CD4-positive, alpha-beta memory T cell (primary cell): ENCODE measurements at regions not wholly inside any gene's neighbourhood (a gene's known extent, or its start where the extent isn't known, plus 50 kb on each side); places are given as distances from the start of the nearest gene placed in this dataset.

Experiments used
- CTCF ChIA-PET: fragments of 350-600 bp; sonication (Branson Sonifier 250); formaldehyde crosslinking; loops from one replicate; lab custom pipeline; 2021; ENCODE audit warnings: inconsistent platforms; ENCODE audit not compliant: partially characterized antibody; lab: Charles Lee
- POLR2A ChIA-PET: fragments of 350-600 bp; sonication (Branson Sonifier 250); formaldehyde crosslinking; loops from one replicate; lab custom pipeline; 2021; ENCODE audit not compliant: partially characterized antibody; lab: Charles Lee
- DNase-seq, 5 donors: peaks; one replicate each; pipeline versions ENCODE4 v3.0.0 to v3.0.0-alpha.2; 2020 to 2022; ENCODE audit warnings: mixed read lengths in 1 of 5
- H3K27ac ChIP-seq: one replicate; pipeline ENCODE4 v1.7.0; 2013; ENCODE audit warnings: low read depth, low read length
- H3K27me3 ChIP-seq: 2 replicates; pipeline ENCODE4 v1.7.0; 2013; ENCODE audit warnings: mild to moderate bottlenecking, low read length, moderate library complexity; ENCODE audit not compliant: insufficient read depth
- H3K36me3 ChIP-seq: 2 replicates; pipeline ENCODE4 v1.7.0; 2013; ENCODE audit warnings: mild to moderate bottlenecking, low read length, moderate library complexity; ENCODE audit not compliant: insufficient read depth
- H3K4me1 ChIP-seq: 2 replicates; pipeline ENCODE4 v1.7.0; 2013; ENCODE audit warnings: mild to moderate bottlenecking, low read length, moderate library complexity; ENCODE audit not compliant: insufficient read depth
- H3K4me3 ChIP-seq, 2 donors: one replicate each; pipeline ENCODE4 v1.7.0; 2013; ENCODE audit warnings: low read length in 2 of 2, mild to moderate bottlenecking in 1 of 2
- H3K9me3 ChIP-seq, 2 donors: one replicate each; pipeline ENCODE4 v1.7.0; 2013; ENCODE audit warnings: low read length in 2 of 2, control low read depth in 1 of 2; ENCODE audit not compliant: control insufficient read depth in 1 of 2
- H3K27ac Mint-ChIP-seq, 7 donors: one replicate each; pipeline ENCODE4 v1.8.0; 2020 to 2021; ENCODE audit warnings: mixed read lengths in 7 of 7, mild to moderate bottlenecking in 6 of 7, inconsistent platforms in 3 of 7, moderate library complexity in 3 of 7
- H3K27me3 Mint-ChIP-seq, 2 donors: one replicate each; pipeline ENCODE4 v1.8.0; 2020 to 2021; ENCODE audit warnings: mixed read lengths in 2 of 2
- H3K36me3 Mint-ChIP-seq, 2 donors: one replicate each; pipeline ENCODE4 v1.8.0; 2020 to 2021; ENCODE audit warnings: mixed read lengths in 2 of 2, inconsistent platforms in 1 of 2, mild to moderate bottlenecking in 1 of 2
- H3K4me1 Mint-ChIP-seq, 4 donors: one replicate each; pipeline ENCODE4 v1.8.0; 2020 to 2021; ENCODE audit warnings: mixed read lengths in 4 of 4, mild to moderate bottlenecking in 1 of 4
- H3K4me3 Mint-ChIP-seq, 8 donors: one replicate each; pipeline ENCODE4 v1.8.0; 2020 to 2021; ENCODE audit warnings: mixed read lengths in 8 of 8, mild to moderate bottlenecking in 7 of 8, moderate library complexity in 6 of 8, inconsistent platforms in 3 of 8
- H3K9me3 Mint-ChIP-seq, 8 donors: one replicate each; pipeline ENCODE4 v1.8.0; 2020 to 2021; ENCODE audit warnings: mixed read lengths in 8 of 8, mild to moderate bottlenecking in 5 of 8, inconsistent platforms in 3 of 8, moderate library complexity in 1 of 8
- intact Hi-C: fragments of 100-400 bp; cut with micrococcal nuclease; formaldehyde crosslinking; loops from one replicate; pipeline ENCODE4 v1.15.1; 2023

- no peak overlapping the region for H3K4me3 Mint-ChIP-seq
- H3K27me3 Mint-ChIP-seq, result no peaks in the 10 kb centered on the region
- DNase-seq, result no peak
- no peaks in the 10 kb centered on the region for H3K9me3 Mint-ChIP-seq
- H3K36me3 ChIP-seq, result no peaks in the 10 kb centered on the region
- no peak overlapping the region for H3K27ac Mint-ChIP-seq
- no peaks in the 10 kb centered on the region for H3K4me1 ChIP-seq
- no peaks in the 10 kb centered on the region for H3K36me3 Mint-ChIP-seq
- H3K27ac ChIP-seq, result no peak overlapping the region
- POLR2A ChIA-PET, result no interaction called here
- no peaks in the 10 kb centered on the region for H3K9me3 ChIP-seq
- intact Hi-C loops, result no loop called here
- H3K4me3 ChIP-seq, result no peak overlapping the region
- no peaks in the 10 kb centered on the region for H3K27me3 ChIP-seq
- no peaks in the 10 kb centered on the region for H3K4me1 Mint-ChIP-seq
- CTCF ChIA-PET, result no interaction called here
Measured at GRCh38 chr4:14143892-14144291, 516.4 kb upstream of the BOD1L1 start.

GRCh38 chr4:14149176-14150053, 521.9 kb upstream of the BOD1L1 start:
- H3K27me3 ChIP-seq, result no peaks in the 10 kb centered on the region
- no peak overlapping the region for H3K27ac Mint-ChIP-seq
- no peak overlapping the region for H3K4me3 Mint-ChIP-seq
- no peaks in the 10 kb centered on the region for H3K36me3 Mint-ChIP-seq
- H3K4me1 Mint-ChIP-seq, result no peaks in the 10 kb centered on the region
- H3K36me3 ChIP-seq, result no peaks in the 10 kb centered on the region
- H3K4me3 ChIP-seq, result no peak overlapping the region
- H3K9me3 ChIP-seq, result no peaks in the 10 kb centered on the region
- no peaks in the 10 kb centered on the region for H3K9me3 Mint-ChIP-seq
- DNase-seq, result no peak
- no peak overlapping the region for H3K27ac ChIP-seq
- ChIA-PET POLR2A (no interaction called here), CTCF (no interaction called here)
- no peaks in the 10 kb centered on the region for H3K4me1 ChIP-seq
- no peaks in the 10 kb centered on the region for H3K27me3 Mint-ChIP-seq
- intact Hi-C loops, result no loop called here

- H3K36me3 ChIP-seq, result no peaks in the 10 kb centered on the region
- Mint-ChIP-seq H3K36me3 (no peaks in the 10 kb centered on the region), H3K27me3 (peaks cover 0 to 2% of the 10 kb centered on the region in 2 donors), H3K27ac (no peak overlapping the region), H3K4me3 (no peak overlapping the region), H3K4me1 (no peaks in the 10 kb centered on the region), H3K9me3 (no peaks in the 10 kb centered on the region)
- ChIA-PET POLR2A (no interaction called here), CTCF (no interaction called here)
- no peak for DNase-seq
- no peak overlapping the region for H3K27ac ChIP-seq
- H3K4me3 ChIP-seq, result no peak overlapping the region
- H3K9me3 ChIP-seq, result no peaks in the 10 kb centered on the region
- no peaks in the 10 kb centered on the region for H3K27me3 ChIP-seq
- no peaks in the 10 kb centered on the region for H3K4me1 ChIP-seq
- intact Hi-C loops, result no loop called here
Measured at GRCh38 chr4:14151101-14151500, 523.6 kb upstream of the BOD1L1 start.

- intact Hi-C loops, result no loop called here
- Histone ChIP-seq H3K27ac (no peak overlapping the region), H3K4me3 (no peak overlapping the region), H3K4me1 (no peaks in the 10 kb centered on the region), H3K27me3 (no peaks in the 10 kb centered on the region), H3K9me3 (no peaks in the 10 kb centered on the region), H3K36me3 (no peaks in the 10 kb centered on the region)
- no peaks in the 10 kb centered on the region for H3K9me3 Mint-ChIP-seq
- no peak for DNase-seq
- CTCF ChIA-PET, result no interaction called here
- no peak overlapping the region for H3K4me3 Mint-ChIP-seq
- no peaks in the 10 kb centered on the region for H3K36me3 Mint-ChIP-seq
- H3K27me3 Mint-ChIP-seq, result peaks cover 0 to 2% of the 10 kb centered on the region in 2 donors
- POLR2A ChIA-PET, result no interaction called here
- no peak overlapping the region for H3K27ac Mint-ChIP-seq
- H3K4me1 Mint-ChIP-seq, result no peaks in the 10 kb centered on the region
Measured at GRCh38 chr4:14152834-14153519, 525.5 kb upstream of the BOD1L1 start.

- ChIA-PET POLR2A (no interaction called here), CTCF (no interaction called here)
- H3K36me3 ChIP-seq, result no peaks in the 10 kb centered on the region
- H3K27me3 ChIP-seq, result no peaks in the 10 kb centered on the region
- peaks cover 0 to 4% of the 10 kb centered on the region in 2 donors for H3K27me3 Mint-ChIP-seq
- H3K9me3 ChIP-seq, result no peaks in the 10 kb centered on the region
- no peak overlapping the region for H3K27ac ChIP-seq
- no peak overlapping the region for H3K27ac Mint-ChIP-seq
- no peak overlapping the region for H3K4me3 ChIP-seq
- no peaks in the 10 kb centered on the region for H3K4me1 Mint-ChIP-seq
- intact Hi-C loops, result no loop called here
- H3K9me3 Mint-ChIP-seq, result no peaks in the 10 kb centered on the region
- H3K4me3 Mint-ChIP-seq, result no peak overlapping the region
- no peak for DNase-seq
- H3K36me3 Mint-ChIP-seq, result no peaks in the 10 kb centered on the region
- H3K4me1 ChIP-seq, result no peaks in the 10 kb centered on the region
Measured at GRCh38 chr4:14155803-14156202, 528.3 kb upstream of the BOD1L1 start.

- H3K9me3 Mint-ChIP-seq, result peaks cover 0 to under 1% (median 0%) of the 10 kb centered on the region in 8 donors
- H3K4me3 ChIP-seq, result no peak overlapping the region
- H3K27ac ChIP-seq, result no peak overlapping the region
- H3K27ac Mint-ChIP-seq, result no peak overlapping the region
- ChIA-PET CTCF (no interaction called here), POLR2A (no interaction called here)
- no peaks in the 10 kb centered on the region for H3K9me3 ChIP-seq
- H3K4me3 Mint-ChIP-seq, result no peak overlapping the region
- intact Hi-C loops, result no loop called here
- no peaks in the 10 kb centered on the region for H3K36me3 Mint-ChIP-seq
- H3K36me3 ChIP-seq, result no peaks in the 10 kb centered on the region
- no peak for DNase-seq
- H3K27me3 ChIP-seq, result no peaks in the 10 kb centered on the region
- H3K4me1 ChIP-seq, result no peaks in the 10 kb centered on the region
- H3K4me1 Mint-ChIP-seq, result no peaks in the 10 kb centered on the region
- peaks cover 0 to 4% of the 10 kb centered on the region in 2 donors for H3K27me3 Mint-ChIP-seq
Measured at GRCh38 chr4:14157262-14157661, 529.7 kb upstream of the BOD1L1 start.

GRCh38 chr4:14165222-14165920, 537.8 kb upstream of the BOD1L1 start:
- ChIA-PET POLR2A (no interaction called here), CTCF (no interaction called here)
- Mint-ChIP-seq H3K4me1 (no peaks in the 10 kb centered on the region), H3K27me3 (no peaks in the 10 kb centered on the region), H3K4me3 (no peak overlapping the region), H3K36me3 (no peaks in the 10 kb centered on the region), H3K9me3 (peaks cover 0 to 3% (median 0%) of the 10 kb centered on the region in 8 donors), H3K27ac (no peak overlapping the region)
- no peak overlapping the region for H3K27ac ChIP-seq
- no peaks in the 10 kb centered on the region for H3K27me3 ChIP-seq
- H3K9me3 ChIP-seq, result no peaks in the 10 kb centered on the region
- no peaks in the 10 kb centered on the region for H3K36me3 ChIP-seq
- no peak overlapping the region for H3K4me3 ChIP-seq
- no peaks in the 10 kb centered on the region for H3K4me1 ChIP-seq
- no peak for DNase-seq
- intact Hi-C loops, result no loop called here
